WI38 (cell line): ENCODE measurements at regions not wholly inside any gene's neighbourhood (a gene's known extent, or its start where the extent isn't known, plus 50 kb on each side); places are given as distances from the start of the nearest gene placed in this dataset.
A peak's percentile ranks its signal among the peaks of the same experiment; 100 is the strongest.

Experiments used
- H3K4me3 ChIP-seq: 2 replicates; pipeline ENCODE4 v1.5.1; 2011; ENCODE audit warnings: low read depth, mild to moderate bottlenecking, control low read depth, low read length
- CTCF ChIP-seq: IDR thresholded peaks from 2 replicates; pipeline ENCODE4 v1.5.1; 2012; ENCODE audit warnings: low read depth, mild to moderate bottlenecking, control low read depth, low read length

- H3K4me3 ChIP-seq = no peak overlapping the region
- TF ChIP-seq CTCF = peak; percentile 27; the same call in 1 of the 2 replicates
These were observed 381.6 kb upstream of the ASIC2 start for GRCh38 chr17:33674685-33675084.

- TF ChIP-seq CTCF = no peak
- no peak overlapping the region for H3K4me3 ChIP-seq
These were observed 383.3 kb upstream of the ASIC2 start for GRCh38 chr17:33676444-33676843.

DNA sequence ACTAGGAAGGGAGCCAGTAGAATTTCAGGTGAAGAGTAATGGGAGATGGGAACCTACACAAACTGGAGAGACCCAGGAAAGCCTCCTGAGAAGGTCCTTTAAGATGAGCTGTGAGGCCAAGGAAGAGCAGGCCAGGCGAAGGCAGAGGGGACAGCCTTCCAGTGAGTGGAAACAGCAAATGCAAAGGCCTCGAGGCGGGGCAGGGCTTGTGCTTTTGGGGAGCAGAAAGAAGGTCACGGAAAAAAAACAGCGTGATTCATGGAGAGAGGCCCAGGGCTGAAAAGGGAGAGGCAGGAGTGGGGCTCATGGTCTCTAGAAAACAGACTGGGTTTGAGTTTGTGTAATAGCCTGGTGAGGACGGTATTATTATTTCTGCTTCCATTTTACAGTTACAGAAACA is 386.5 kb upstream of the ASIC2 start:
- no peak for TF ChIP-seq CTCF
- H3K4me3 ChIP-seq = no peak overlapping the region

- no peak for TF ChIP-seq CTCF
- H3K4me3 ChIP-seq = no peak overlapping the region
These were observed 387.4 kb upstream of the ASIC2 start for GRCh38 chr17:33680472-33680871.

DNA sequence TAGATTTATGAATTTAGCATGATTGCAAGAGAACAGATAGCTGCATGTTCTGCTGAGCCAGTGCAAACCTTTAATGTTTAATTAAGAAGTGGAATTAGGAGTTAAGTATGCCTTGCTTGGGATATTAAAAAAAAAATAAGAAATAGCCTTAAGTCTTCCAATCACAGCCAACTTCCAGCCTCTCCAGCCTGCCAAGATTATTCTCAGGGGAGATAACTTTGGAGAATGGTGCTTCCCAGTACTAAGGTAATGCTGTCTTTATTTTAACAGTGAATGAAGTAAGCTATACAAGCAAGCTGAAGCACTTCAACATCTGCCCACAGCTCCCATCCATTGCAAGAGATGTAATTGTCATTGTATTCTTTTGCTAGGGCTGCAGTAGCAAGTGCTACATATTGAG is 389.5 kb upstream of the ASIC2 start:
- no peak overlapping the region for H3K4me3 ChIP-seq
- no peak for TF ChIP-seq CTCF

DNA sequence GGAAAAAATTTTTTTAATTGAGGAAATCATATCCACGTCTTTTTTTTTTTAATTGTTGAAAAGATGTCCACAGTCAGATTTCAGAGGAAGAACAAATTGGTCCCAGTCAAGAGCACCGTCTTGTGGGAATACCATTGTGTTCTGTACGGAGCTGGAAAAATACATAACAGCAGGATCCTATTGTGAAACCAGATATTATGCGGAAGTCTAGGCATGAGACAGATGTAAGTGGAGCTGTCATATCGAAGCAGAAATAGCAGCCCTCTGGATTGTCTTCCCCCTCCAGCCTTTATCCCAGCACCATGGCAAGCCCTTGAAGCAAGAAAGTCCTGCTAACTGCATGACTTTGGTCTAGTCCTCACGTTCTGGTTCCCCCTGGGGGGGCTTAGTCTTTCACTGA is 391.6 kb upstream of the ASIC2 start:
- TF ChIP-seq CTCF = no peak
- no peak overlapping the region for H3K4me3 ChIP-seq

- TF ChIP-seq CTCF = no peak
- H3K4me3 ChIP-seq = no peak overlapping the region
These were observed 393.1 kb upstream of the ASIC2 start for GRCh38 chr17:33686171-33686570.
